ENCODE measurements at regions not wholly inside any gene's neighbourhood (a gene's known extent, or its start where the extent isn't known, plus 50 kb on each side); places are given as distances from the start of the nearest gene placed in this dataset.

DNA sequence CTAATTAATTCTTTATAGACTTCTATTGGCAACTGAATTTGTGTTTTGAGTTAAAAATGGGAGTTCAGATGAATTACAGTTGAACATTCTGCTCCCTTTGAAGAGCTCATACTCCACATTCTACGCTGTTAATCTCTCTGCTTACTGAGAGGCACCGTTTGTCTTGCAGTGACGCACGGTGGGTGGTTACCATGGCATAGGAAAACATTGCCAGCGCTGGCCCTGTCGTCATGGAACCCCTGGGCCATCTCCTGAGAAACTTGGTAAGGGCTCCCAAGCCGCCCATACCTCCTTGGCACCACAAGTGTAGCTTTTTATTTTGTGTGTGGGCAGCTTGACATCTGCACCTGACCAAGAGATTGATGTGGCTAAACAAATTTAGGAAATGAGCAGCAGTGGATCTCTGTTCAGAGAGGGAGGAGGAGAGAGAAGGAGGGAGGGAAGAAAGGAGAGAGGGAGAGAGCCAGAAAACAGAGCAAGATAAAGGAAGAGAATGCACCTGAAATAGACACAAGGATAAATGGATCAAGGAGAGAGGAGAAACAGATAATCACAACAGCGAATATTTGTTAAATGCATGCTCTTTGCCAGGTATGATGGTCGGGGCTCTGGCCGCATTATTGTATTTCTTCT, 398.5 kb downstream of the HAPSTR1 start:
- no TSS peak for BruUV-seq (replicated peaks)

DNA sequence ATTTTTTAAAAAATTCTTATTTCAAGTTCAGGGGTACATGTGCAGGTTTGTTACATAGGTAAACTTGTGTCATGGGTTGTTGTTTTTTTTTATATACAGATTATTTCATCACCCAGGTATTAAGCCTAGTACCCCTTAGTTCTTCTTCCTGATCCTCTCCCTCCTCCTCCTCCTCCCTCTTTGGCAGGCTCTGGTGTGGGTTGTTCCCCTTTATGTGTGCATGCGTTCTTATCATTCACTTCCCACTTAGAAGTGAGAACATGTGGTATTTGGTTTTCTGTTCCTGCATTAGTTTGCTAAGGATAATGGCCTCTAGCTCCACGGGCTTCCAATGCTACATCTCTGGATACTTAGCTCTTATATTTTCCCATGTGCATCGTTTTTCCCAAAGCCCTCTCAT, 404.4 kb downstream of the HAPSTR1 start:
- intact Hi-C loops (cut with micrococcal nuclease; ENCODE audit: unreplicated experiment), result no loop called here
- ChIA-PET POLR2A (no interaction called here), CTCF (no interaction called here)
- no peak overlapping the region for H3K4me3 ChIP-seq (ENCODE audit: low read depth in 2 of 2, low read length in 2 of 2)
- H3K27me3 ChIP-seq (ENCODE audit: control insufficient read depth, insufficient read depth, low read length), result no peaks in the 10 kb centered on the region
- TF ChIP-seq SIN3A (IDR thresholded peaks at IDR 0.05; ENCODE audit: borderline replicate concordance, insufficient read depth, low read depth, low read length), result no peak
- no peak for TF ChIP-seq TCF7L2 (IDR thresholded peaks at IDR 0.05; ENCODE audit: low read depth, low read length)
- TF ChIP-seq, protein P1, sequence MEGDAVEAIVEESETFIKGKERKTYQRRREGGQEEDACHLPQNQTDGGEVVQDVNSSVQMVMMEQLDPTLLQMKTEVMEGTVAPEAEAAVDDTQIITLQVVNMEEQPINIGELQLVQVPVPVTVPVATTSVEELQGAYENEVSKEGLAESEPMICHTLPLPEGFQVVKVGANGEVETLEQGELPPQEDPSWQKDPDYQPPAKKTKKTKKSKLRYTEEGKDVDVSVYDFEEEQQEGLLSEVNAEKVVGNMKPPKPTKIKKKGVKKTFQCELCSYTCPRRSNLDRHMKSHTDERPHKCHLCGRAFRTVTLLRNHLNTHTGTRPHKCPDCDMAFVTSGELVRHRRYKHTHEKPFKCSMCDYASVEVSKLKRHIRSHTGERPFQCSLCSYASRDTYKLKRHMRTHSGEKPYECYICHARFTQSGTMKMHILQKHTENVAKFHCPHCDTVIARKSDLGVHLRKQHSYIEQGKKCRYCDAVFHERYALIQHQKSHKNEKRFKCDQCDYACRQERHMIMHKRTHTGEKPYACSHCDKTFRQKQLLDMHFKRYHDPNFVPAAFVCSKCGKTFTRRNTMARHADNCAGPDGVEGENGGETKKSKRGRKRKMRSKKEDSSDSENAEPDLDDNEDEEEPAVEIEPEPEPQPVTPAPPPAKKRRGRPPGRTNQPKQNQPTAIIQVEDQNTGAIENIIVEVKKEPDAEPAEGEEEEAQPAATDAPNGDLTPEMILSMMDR (IDR thresholded peaks at IDR 0.05), result no peak
- no peak for TF ChIP-seq REST (IDR thresholded peaks at IDR 0.05; ENCODE audit: insufficient read depth in 1 of 2, low read depth in 2 of 2, low read length in 1 of 2)
- TF ChIP-seq POLR2AphosphoS5 (IDR thresholded peaks at IDR 0.05; ENCODE audit: low read depth, low read length), result no peak
- in situ Hi-C loops (cut with HindIII; ENCODE audit: low pct_unique_long_range_greater_than_20kb, low sequenced_read_pairs), result no loop called here
- no peak overlapping the region for H3K27ac ChIP-seq (ENCODE audit: low read length)
- no peaks in the 10 kb centered on the region for H3K36me3 ChIP-seq (ENCODE audit: control insufficient read depth, insufficient read depth, low read length)
- no peaks in the 10 kb centered on the region for H3K9me3 ChIP-seq (ENCODE audit: control insufficient read depth, insufficient read depth, low read depth, low read length)
- no TSS peak for BruUV-seq (replicated peaks)
- H3K4me1 ChIP-seq (ENCODE audit: control insufficient read depth, insufficient read depth, low read length), result no peaks in the 10 kb centered on the region
- ATAC-seq, result no peak
- DNase-seq (ENCODE audit: low read depth, low spot score), result no peak

More for the DNA sequence above, 398.5 kb downstream of the HAPSTR1 start:
- H3K36me3 ChIP-seq (ENCODE audit: control insufficient read depth, insufficient read depth, low read length), result no peaks in the 10 kb centered on the region
- H3K9me3 ChIP-seq (ENCODE audit: control insufficient read depth, insufficient read depth, low read depth, low read length), result no peaks in the 10 kb centered on the region
- no peak overlapping the region for H3K4me3 ChIP-seq (ENCODE audit: low read depth in 2 of 2, low read length in 2 of 2)
- ChIA-PET CTCF (no interaction called here), POLR2A (no interaction called here)
- TF ChIP-seq SIN3A (IDR thresholded peaks at IDR 0.05; ENCODE audit: borderline replicate concordance, insufficient read depth, low read depth, low read length) (no peak), POLR2AphosphoS5 (IDR thresholded peaks at IDR 0.05; ENCODE audit: low read depth, low read length) (no peak), REST (IDR thresholded peaks at IDR 0.05; ENCODE audit: insufficient read depth in 1 of 2, low read depth in 2 of 2, low read length in 1 of 2) (no peak), TCF7L2 (IDR thresholded peaks at IDR 0.05; ENCODE audit: low read depth, low read length) (no peak)
- TF ChIP-seq, protein P1 (IDR thresholded peaks at IDR 0.05), result no peak
- no peaks in the 10 kb centered on the region for H3K4me1 ChIP-seq (ENCODE audit: control insufficient read depth, insufficient read depth, low read length)
- DNase-seq (ENCODE audit: low read depth, low spot score), result no peak
- ATAC-seq, result no peak
- no peak overlapping the region for H3K27ac ChIP-seq (ENCODE audit: low read length)
- in situ Hi-C loops (cut with HindIII; ENCODE audit: low pct_unique_long_range_greater_than_20kb, low sequenced_read_pairs) (no loop called here), intact Hi-C loops (cut with micrococcal nuclease; ENCODE audit: unreplicated experiment) (no loop called here)
- H3K27me3 ChIP-seq (ENCODE audit: control insufficient read depth, insufficient read depth, low read length), result peaks cover 12% of the 10 kb centered on the region
